ENCODE measurements at regions not wholly inside any gene's neighbourhood (a gene's known extent, or its start where the extent isn't known, plus 50 kb on each side); places are given as distances from the start of the nearest gene placed in this dataset.

GRCh38 chr5:147112899-147113298, 121.9 kb upstream of the STK32A start:
- TF ChIP-seq CTCF (IDR thresholded peaks at IDR 0.05; ENCODE audit: poor library complexity) (no peak), EZH2phosphoT487 (IDR thresholded peaks at IDR 0.05; ENCODE audit: low read depth, severe bottlenecking, unreplicated experiment) (no peak), EZH2 (IDR thresholded peaks at IDR 0.05; ENCODE audit: borderline replicate concordance) (no peak)
